ENCODE measurements at regions not wholly inside any gene's neighbourhood (a gene's known extent, or its start where the extent isn't known, plus 50 kb on each side); places are given as distances from the start of the nearest gene placed in this dataset.

GRCh38 chr2:136443661-136444060 is 321.7 kb upstream of the THSD7B start:
- no peak for DNase-seq (ENCODE audit: low read depth)
- TF ChIP-seq, protein P1, sequence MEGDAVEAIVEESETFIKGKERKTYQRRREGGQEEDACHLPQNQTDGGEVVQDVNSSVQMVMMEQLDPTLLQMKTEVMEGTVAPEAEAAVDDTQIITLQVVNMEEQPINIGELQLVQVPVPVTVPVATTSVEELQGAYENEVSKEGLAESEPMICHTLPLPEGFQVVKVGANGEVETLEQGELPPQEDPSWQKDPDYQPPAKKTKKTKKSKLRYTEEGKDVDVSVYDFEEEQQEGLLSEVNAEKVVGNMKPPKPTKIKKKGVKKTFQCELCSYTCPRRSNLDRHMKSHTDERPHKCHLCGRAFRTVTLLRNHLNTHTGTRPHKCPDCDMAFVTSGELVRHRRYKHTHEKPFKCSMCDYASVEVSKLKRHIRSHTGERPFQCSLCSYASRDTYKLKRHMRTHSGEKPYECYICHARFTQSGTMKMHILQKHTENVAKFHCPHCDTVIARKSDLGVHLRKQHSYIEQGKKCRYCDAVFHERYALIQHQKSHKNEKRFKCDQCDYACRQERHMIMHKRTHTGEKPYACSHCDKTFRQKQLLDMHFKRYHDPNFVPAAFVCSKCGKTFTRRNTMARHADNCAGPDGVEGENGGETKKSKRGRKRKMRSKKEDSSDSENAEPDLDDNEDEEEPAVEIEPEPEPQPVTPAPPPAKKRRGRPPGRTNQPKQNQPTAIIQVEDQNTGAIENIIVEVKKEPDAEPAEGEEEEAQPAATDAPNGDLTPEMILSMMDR (IDR thresholded peaks at IDR 0.05; ENCODE audit: control insufficient read depth, insufficient read depth, low read depth, low read length, missing control alignments), result no peak
- H3K4me3 ChIP-seq (ENCODE audit: control insufficient read depth, low read depth, low read length), result no peak overlapping the region

GRCh38 chr2:136441979-136442714 is 323.2 kb upstream of the THSD7B start:
- H3K4me3 ChIP-seq (ENCODE audit: control insufficient read depth, low read depth, low read length), result no peak overlapping the region
- TF ChIP-seq, protein P1 (IDR thresholded peaks at IDR 0.05; ENCODE audit: control insufficient read depth, insufficient read depth, low read depth, low read length, missing control alignments), result no peak
- DNase-seq (ENCODE audit: low read depth), result no peak

GRCh38 chr2:136439064-136439676 is 321.2 kb upstream of the CXCR4 start:
- TF ChIP-seq, protein P1 (IDR thresholded peaks at IDR 0.05; ENCODE audit: control insufficient read depth, insufficient read depth, low read depth, low read length, missing control alignments), result no peak
- H3K4me3 ChIP-seq (ENCODE audit: control insufficient read depth, low read depth, low read length), result no peak overlapping the region
- no peak for DNase-seq (ENCODE audit: low read depth)

GRCh38 chr2:136437461-136437860 is 319.5 kb upstream of the CXCR4 start:
- TF ChIP-seq, protein P1 (IDR thresholded peaks at IDR 0.05; ENCODE audit: control insufficient read depth, insufficient read depth, low read depth, low read length, missing control alignments), result no peak
- DNase-seq (ENCODE audit: low read depth), result no peak
- H3K4me3 ChIP-seq (ENCODE audit: control insufficient read depth, low read depth, low read length), result no peak overlapping the region

DNA sequence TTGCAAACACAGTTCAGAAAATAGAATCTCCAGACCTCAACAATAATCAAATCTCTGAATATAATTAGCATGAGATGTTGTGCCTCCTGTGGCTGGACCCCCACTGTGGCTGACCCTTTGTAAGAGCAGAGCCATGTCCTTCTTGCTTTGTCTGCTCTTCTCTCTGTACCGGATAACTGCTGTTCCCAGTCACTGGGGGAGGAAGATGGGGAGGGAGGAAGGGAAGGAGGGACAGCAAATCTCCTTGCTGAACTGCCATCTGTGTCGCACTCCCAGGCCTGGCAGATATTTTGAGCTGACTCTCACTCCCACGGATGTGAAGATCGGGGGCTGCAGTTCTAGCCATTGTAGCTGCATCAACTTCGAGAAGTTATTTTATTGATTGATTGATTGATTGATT is 319.0 kb upstream of the CXCR4 start:
- H3K4me3 ChIP-seq (ENCODE audit: control insufficient read depth, low read depth, low read length), result no peak overlapping the region
- TF ChIP-seq, protein P1 (IDR thresholded peaks at IDR 0.05; ENCODE audit: control insufficient read depth, insufficient read depth, low read depth, low read length, missing control alignments), result no peak
- DNase-seq (ENCODE audit: low read depth), result no peak

- DNase-seq (ENCODE audit: low read depth), result no peak
- TF ChIP-seq, protein P1 (IDR thresholded peaks at IDR 0.05; ENCODE audit: control insufficient read depth, insufficient read depth, low read depth, low read length, missing control alignments), result no peak
- no peak overlapping the region for H3K4me3 ChIP-seq (ENCODE audit: control insufficient read depth, low read depth, low read length)
Observed at GRCh38 chr2:136434251-136434715, 316.3 kb upstream of the CXCR4 start.
